Vagina (tissue), 2 donors: ENCODE measurements at regions not wholly inside any gene's neighbourhood (a gene's known extent, or its start where the extent isn't known, plus 50 kb on each side); places are given as distances from the start of the nearest gene placed in this dataset.

ENCODE experiments used
- POLR2A ChIP-seq, 2 donors: fragments of 450-650 bp; IDR thresholded peaks; one replicate each; pipeline ENCODE4 v1.6.1; 2017; ENCODE audit warnings: antibody characterized with exemption in 2 of 2, mild to moderate bottlenecking in 2 of 2, moderate library complexity in 2 of 2
- POLR2AphosphoS5 ChIP-seq, 2 donors: sonication (generic); formaldehyde crosslinking; IDR thresholded peaks; one replicate each; pipeline ENCODE4 v1.9.0; 2017; ENCODE audit warnings: antibody characterized with exemption in 2 of 2, mild to moderate bottlenecking in 2 of 2, low read depth in 1 of 2; ENCODE audit not compliant: insufficient read depth in 1 of 2
- TF ChIP-seq, protein P1 (sequence below), 3 experiments: fragments of 450-650 bp in 2 of 3; fragments of 200-600 bp in 1 of 3; sonication (generic) in 1 of 3; IDR thresholded peaks; one replicate each; pipeline ENCODE4 v1.5.1; 2017 to 2019; ENCODE audit warnings: antibody characterized with exemption in 3 of 3, mild to moderate bottlenecking in 2 of 3, moderate library complexity in 2 of 3

DNA sequence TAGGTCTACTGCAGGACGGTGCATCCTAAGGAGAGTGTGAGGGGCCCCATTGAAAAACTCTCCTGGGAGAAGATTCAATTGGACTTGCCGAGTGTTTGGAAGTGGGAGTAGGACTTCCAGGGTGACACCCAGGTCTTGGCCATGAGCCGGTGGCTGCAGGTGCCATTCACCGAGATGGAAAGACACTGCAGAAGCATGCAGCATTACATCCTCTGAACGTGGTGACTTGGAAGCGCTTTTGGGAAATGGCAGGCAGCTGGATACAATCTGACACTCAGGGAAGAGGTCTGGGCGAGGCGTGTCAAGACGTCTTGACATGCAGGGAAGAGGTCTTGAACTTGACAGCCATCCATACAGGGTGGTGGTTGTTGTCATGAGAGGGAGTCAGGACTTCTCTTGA is 126.9 kb downstream of the PAPOLA start:
- TF ChIP-seq, protein P1, sequence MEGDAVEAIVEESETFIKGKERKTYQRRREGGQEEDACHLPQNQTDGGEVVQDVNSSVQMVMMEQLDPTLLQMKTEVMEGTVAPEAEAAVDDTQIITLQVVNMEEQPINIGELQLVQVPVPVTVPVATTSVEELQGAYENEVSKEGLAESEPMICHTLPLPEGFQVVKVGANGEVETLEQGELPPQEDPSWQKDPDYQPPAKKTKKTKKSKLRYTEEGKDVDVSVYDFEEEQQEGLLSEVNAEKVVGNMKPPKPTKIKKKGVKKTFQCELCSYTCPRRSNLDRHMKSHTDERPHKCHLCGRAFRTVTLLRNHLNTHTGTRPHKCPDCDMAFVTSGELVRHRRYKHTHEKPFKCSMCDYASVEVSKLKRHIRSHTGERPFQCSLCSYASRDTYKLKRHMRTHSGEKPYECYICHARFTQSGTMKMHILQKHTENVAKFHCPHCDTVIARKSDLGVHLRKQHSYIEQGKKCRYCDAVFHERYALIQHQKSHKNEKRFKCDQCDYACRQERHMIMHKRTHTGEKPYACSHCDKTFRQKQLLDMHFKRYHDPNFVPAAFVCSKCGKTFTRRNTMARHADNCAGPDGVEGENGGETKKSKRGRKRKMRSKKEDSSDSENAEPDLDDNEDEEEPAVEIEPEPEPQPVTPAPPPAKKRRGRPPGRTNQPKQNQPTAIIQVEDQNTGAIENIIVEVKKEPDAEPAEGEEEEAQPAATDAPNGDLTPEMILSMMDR (IDR thresholded peaks at IDR 0.05) = no peak
- TF ChIP-seq POLR2A (IDR thresholded peaks at IDR 0.05) (no peak), POLR2AphosphoS5 (IDR thresholded peaks at IDR 0.05; ENCODE audit: insufficient read depth in 1 of 2, low read depth in 1 of 2) (no peak)
